ENCODE measurements at regions not wholly inside any gene's neighbourhood (a gene's known extent, or its start where the extent isn't known, plus 50 kb on each side); places are given as distances from the start of the nearest gene placed in this dataset.
"Not testable (repeated sequence)": the region's sequence is repeated elsewhere in the genome, so short reads cannot be mapped to it uniquely, and the experiment has no call there.

DNA sequence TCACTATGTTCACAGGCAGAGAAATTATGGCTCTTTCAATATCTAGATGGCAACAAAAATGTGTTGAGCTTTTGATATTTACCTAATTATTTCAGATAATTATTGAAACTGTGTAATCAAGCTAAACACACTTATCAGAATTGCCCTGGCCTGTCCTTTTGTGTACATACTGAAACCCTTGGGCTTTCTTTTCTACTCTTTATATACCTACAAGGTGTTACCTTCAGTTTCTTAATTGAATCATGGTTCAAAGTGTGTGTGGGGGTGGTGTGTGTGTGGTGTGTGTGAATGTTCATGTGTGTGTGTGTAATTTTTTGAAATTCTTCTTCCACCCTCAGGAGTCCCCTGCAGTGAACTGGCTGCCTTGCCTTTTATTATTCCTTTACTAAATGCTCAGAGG, 506.8 kb upstream of the SOX9 start:
- Histone ChIP-seq H3K36me3 (no peaks in the 10 kb centered on the region), H3K4me3 (no peak overlapping the region), H3K27me3 (no peaks in the 10 kb centered on the region), H3K4me1 (no peaks in the 10 kb centered on the region), H3K27ac (no peak overlapping the region), H3K9me3 (peaks cover 16% of the 10 kb centered on the region)
- TF ChIP-seq POLR2A (IDR thresholded peaks at IDR 0.05) (no peak), POLR2AphosphoS5 (IDR thresholded peaks at IDR 0.05) (no peak), EP300 (IDR thresholded peaks at IDR 0.05) (no peak)
- TF ChIP-seq, protein P1, sequence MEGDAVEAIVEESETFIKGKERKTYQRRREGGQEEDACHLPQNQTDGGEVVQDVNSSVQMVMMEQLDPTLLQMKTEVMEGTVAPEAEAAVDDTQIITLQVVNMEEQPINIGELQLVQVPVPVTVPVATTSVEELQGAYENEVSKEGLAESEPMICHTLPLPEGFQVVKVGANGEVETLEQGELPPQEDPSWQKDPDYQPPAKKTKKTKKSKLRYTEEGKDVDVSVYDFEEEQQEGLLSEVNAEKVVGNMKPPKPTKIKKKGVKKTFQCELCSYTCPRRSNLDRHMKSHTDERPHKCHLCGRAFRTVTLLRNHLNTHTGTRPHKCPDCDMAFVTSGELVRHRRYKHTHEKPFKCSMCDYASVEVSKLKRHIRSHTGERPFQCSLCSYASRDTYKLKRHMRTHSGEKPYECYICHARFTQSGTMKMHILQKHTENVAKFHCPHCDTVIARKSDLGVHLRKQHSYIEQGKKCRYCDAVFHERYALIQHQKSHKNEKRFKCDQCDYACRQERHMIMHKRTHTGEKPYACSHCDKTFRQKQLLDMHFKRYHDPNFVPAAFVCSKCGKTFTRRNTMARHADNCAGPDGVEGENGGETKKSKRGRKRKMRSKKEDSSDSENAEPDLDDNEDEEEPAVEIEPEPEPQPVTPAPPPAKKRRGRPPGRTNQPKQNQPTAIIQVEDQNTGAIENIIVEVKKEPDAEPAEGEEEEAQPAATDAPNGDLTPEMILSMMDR (IDR thresholded peaks at IDR 0.05) = no peak
- no peak for DNase-seq (ENCODE audit: low spot score in 2 of 2)

DNA sequence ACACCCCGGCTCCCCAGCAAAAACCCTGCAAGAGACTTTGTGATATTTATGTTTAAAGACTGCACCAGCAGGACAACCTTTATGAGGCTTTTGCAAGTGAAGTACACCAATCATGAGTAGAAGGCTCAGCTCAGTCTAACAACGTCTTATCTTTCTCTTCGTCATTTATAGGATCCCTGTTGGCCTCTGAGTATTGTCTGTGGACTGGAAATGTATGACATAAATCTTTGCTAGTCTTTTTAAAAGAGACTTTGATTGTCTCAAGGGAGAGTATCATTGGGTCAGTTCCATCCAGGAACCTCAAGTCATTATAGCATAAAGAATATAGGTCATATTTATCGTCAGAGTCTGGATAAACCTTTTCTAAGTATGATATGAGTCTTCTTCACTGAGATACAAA, 505.0 kb upstream of the SOX9 start:
- H3K9me3 ChIP-seq = peaks cover 16% of the 10 kb centered on the region
- TF ChIP-seq EP300 (IDR thresholded peaks at IDR 0.05) (no peak), POLR2AphosphoS5 (IDR thresholded peaks at IDR 0.05) (no peak), POLR2A (IDR thresholded peaks at IDR 0.05) (no peak)
- TF ChIP-seq, protein P1 (IDR thresholded peaks at IDR 0.05) = no peak
- 78% methylated on average over 4 of the region's 4 CpGs for WGBS
- H3K4me1 ChIP-seq = no peaks in the 10 kb centered on the region
- no peak overlapping the region for H3K27ac ChIP-seq
- no peaks in the 10 kb centered on the region for H3K36me3 ChIP-seq
- no peak overlapping the region for H3K4me3 ChIP-seq
- no peaks in the 10 kb centered on the region for H3K27me3 ChIP-seq
- DNase-seq (ENCODE audit: low spot score in 2 of 2) = no peak

GRCh38 chr17:71617767-71618166, 503.1 kb upstream of the SOX9 start:
- H3K27ac ChIP-seq; DNase-seq (ENCODE audit: low spot score in 2 of 2); H3K36me3 ChIP-seq; H3K27me3 ChIP-seq; H3K4me1 ChIP-seq; H3K4me3 ChIP-seq: not testable (repeated sequence)
- peaks cover 11% of the 10 kb centered on the region for H3K9me3 ChIP-seq

GRCh38 chr17:71625330-71625729, 495.5 kb upstream of the SOX9 start:
- TF ChIP-seq, protein P1 (IDR thresholded peaks at IDR 0.05) = no peak
- TF ChIP-seq EP300 (IDR thresholded peaks at IDR 0.05) (no peak), POLR2AphosphoS5 (IDR thresholded peaks at IDR 0.05) (no peak), POLR2A (IDR thresholded peaks at IDR 0.05) (no peak)
- no peak for DNase-seq (ENCODE audit: low spot score in 2 of 2)
- Histone ChIP-seq H3K36me3 (no peaks in the 10 kb centered on the region), H3K4me3 (no peak overlapping the region), H3K4me1 (no peaks in the 10 kb centered on the region), H3K27me3 (no peaks in the 10 kb centered on the region), H3K27ac (no peak overlapping the region), H3K9me3 (no peaks in the 10 kb centered on the region)
- WGBS = 51% methylated on average over 1 of the region's 1 CpG

DNA sequence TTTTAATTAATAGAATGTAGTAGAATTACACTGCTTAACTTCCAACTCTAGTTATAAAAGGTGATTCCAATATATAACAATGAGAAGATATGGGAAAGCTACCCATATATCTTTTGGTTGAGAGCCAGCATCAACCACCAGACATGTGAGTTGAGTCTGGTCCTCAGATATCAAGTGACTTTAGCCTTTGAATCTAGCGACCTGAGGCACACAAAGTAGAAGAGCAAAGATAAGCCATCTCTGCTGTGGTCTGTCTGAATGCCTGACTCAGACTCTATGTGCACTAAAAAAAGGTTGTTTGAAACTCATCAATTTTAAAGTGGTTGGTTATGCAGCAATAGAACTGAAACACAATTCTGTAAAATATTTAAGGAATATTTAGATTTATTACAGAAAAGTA, 492.5 kb upstream of the SOX9 start:
- Histone ChIP-seq H3K9me3 (no peaks in the 10 kb centered on the region), H3K4me3 (no peak overlapping the region), H3K36me3 (no peaks in the 10 kb centered on the region), H3K27ac (no peak overlapping the region), H3K27me3 (no peaks in the 10 kb centered on the region), H3K4me1 (peaks cover 3% of the 10 kb centered on the region)
- WGBS = 67% methylated on average over 1 of the region's 1 CpG
- TF ChIP-seq, protein P1 (IDR thresholded peaks at IDR 0.05) = no peak
- TF ChIP-seq POLR2A (IDR thresholded peaks at IDR 0.05) (no peak), POLR2AphosphoS5 (IDR thresholded peaks at IDR 0.05) (no peak), EP300 (IDR thresholded peaks at IDR 0.05) (no peak)
- DNase-seq (ENCODE audit: low spot score in 2 of 2) = no peak

GRCh38 chr17:71631483-71631882, 489.3 kb upstream of the SOX9 start:
- no peak overlapping the region for H3K4me3 ChIP-seq
- H3K36me3 ChIP-seq = no peaks in the 10 kb centered on the region
- H3K4me1 ChIP-seq = peaks cover 9% of the 10 kb centered on the region
- TF ChIP-seq, protein P1 (IDR thresholded peaks at IDR 0.05) = no peak
- no peak for TF ChIP-seq POLR2AphosphoS5 (IDR thresholded peaks at IDR 0.05)
- no peak for TF ChIP-seq POLR2A (IDR thresholded peaks at IDR 0.05)
- DNase-seq (ENCODE audit: low spot score in 2 of 2) = no peak
- no peaks in the 10 kb centered on the region for H3K9me3 ChIP-seq
- no peaks in the 10 kb centered on the region for H3K27me3 ChIP-seq
- WGBS = 47% methylated on average over 1 of the region's 1 CpG
- no peak overlapping the region for H3K27ac ChIP-seq
